ENCODE measurements at regions not wholly inside any gene's neighbourhood (a gene's known extent, or its start where the extent isn't known, plus 50 kb on each side); places are given as distances from the start of the nearest gene placed in this dataset.

DNA sequence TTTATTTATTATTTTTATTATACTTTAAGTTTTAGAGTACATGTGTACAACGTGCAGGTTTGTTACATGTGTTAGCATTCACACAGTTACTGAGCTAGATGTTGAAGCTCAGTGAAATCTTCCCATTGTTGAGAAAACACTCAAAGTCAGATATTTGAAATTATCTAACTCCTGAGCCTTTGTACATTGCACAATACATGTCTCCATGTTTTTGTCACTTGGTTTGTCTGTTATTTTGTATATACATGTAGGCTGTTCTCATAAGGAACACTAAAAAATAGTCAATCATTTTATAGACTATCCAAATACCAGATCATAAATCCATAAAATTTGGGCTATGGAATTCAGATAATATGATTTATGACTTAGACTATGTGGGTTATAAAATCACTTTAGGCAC is 1126.5 kb downstream of the NSUN3 start:
- H3K9me3 ChIP-seq (ENCODE audit: low read depth) = no peaks in the 10 kb centered on the region
- H3K79me2 ChIP-seq (ENCODE audit: low read depth) = no peaks in the 10 kb centered on the region
- TF ChIP-seq EZH2phosphoT487 (IDR thresholded peaks at IDR 0.05) = no peak
- no peak for TF ChIP-seq EZH2 (IDR thresholded peaks at IDR 0.05)
- TF ChIP-seq, protein P1, sequence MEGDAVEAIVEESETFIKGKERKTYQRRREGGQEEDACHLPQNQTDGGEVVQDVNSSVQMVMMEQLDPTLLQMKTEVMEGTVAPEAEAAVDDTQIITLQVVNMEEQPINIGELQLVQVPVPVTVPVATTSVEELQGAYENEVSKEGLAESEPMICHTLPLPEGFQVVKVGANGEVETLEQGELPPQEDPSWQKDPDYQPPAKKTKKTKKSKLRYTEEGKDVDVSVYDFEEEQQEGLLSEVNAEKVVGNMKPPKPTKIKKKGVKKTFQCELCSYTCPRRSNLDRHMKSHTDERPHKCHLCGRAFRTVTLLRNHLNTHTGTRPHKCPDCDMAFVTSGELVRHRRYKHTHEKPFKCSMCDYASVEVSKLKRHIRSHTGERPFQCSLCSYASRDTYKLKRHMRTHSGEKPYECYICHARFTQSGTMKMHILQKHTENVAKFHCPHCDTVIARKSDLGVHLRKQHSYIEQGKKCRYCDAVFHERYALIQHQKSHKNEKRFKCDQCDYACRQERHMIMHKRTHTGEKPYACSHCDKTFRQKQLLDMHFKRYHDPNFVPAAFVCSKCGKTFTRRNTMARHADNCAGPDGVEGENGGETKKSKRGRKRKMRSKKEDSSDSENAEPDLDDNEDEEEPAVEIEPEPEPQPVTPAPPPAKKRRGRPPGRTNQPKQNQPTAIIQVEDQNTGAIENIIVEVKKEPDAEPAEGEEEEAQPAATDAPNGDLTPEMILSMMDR (IDR thresholded peaks at IDR 0.05) = no peak
- no peak overlapping the region for H2AFZ ChIP-seq (replicated peaks)
- DNase-seq (ENCODE audit: low spot score) = no peak
- no peaks in the 10 kb centered on the region for H3K36me3 ChIP-seq
- H3K4me3 Mint-ChIP-seq = no peak overlapping the region
- no peak overlapping the region for H3K27ac ChIP-seq
- no peaks in the 10 kb centered on the region for H3F3A ChIP-seq (ENCODE audit: low read depth)
- no peaks in the 10 kb centered on the region for H3K4me1 ChIP-seq
- H3K9ac ChIP-seq = no peak overlapping the region
- H3K27ac Mint-ChIP-seq = no peak overlapping the region
- H3K4me3 ChIP-seq = no peak overlapping the region
- no peaks in the 10 kb centered on the region for H3K9me3 Mint-ChIP-seq
- no peaks in the 10 kb centered on the region for H4K20me1 ChIP-seq (ENCODE audit: low read depth)
- no peaks in the 10 kb centered on the region for H3K4me1 Mint-ChIP-seq
- H3K4me2 ChIP-seq = no peak overlapping the region
- H3K27me3 Mint-ChIP-seq (ENCODE audit: insufficient read depth, low read depth) = peaks cover 2% of the 10 kb centered on the region
- no peaks in the 10 kb centered on the region for H3K27me3 ChIP-seq
- H3K36me3 Mint-ChIP-seq = no peaks in the 10 kb centered on the region

GRCh38 chr3:95197661-95198060 is 1134.8 kb downstream of the NSUN3 start:
- TF ChIP-seq EZH2 (IDR thresholded peaks at IDR 0.05) = no peak
- TF ChIP-seq, protein P1 (IDR thresholded peaks at IDR 0.05) = no peak
- no peak for TF ChIP-seq EZH2phosphoT487 (IDR thresholded peaks at IDR 0.05)
- Histone ChIP-seq H4K20me1 (ENCODE audit: low read depth) (no peaks in the 10 kb centered on the region), H3K79me2 (ENCODE audit: low read depth) (no peaks in the 10 kb centered on the region), H3K4me1 (no peaks in the 10 kb centered on the region), H3K4me3 (no peak overlapping the region), H3K27me3 (no peaks in the 10 kb centered on the region), H3K36me3 (no peaks in the 10 kb centered on the region), H3K27ac (no peak overlapping the region), H2AFZ (replicated peaks) (no peak overlapping the region), H3K4me2 (no peak overlapping the region), H3F3A (ENCODE audit: low read depth) (no peaks in the 10 kb centered on the region), H3K9me3 (ENCODE audit: low read depth) (no peaks in the 10 kb centered on the region), H3K9ac (no peak overlapping the region)
- Mint-ChIP-seq H3K4me1 (no peaks in the 10 kb centered on the region), H3K27me3 (ENCODE audit: insufficient read depth, low read depth) (no peaks in the 10 kb centered on the region), H3K4me3 (no peak overlapping the region), H3K27ac (no peak overlapping the region), H3K9me3 (peaks cover 8% of the 10 kb centered on the region), H3K36me3 (no peaks in the 10 kb centered on the region)
- no peak for DNase-seq (ENCODE audit: low spot score)

DNA sequence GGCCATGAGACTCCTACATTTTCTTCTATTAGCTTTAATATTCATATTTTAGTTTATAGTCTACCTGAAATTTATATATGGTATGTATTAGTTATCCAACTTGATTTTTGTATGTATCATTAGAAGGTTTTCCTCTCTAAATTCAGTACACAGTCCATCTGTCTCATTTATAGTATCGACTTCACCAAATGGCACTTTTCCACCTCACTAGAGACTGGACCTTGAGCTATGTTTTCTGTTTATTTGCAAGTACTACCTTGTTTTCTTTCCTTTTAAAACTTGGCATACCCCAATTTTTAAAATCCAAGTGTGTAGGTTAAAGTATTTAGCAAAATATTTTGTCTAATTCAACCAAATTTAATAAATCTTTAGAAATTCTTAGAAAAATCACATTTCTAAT is 1137.5 kb downstream of the NSUN3 start:
- no peak for DNase-seq (ENCODE audit: low spot score)
- no peaks in the 10 kb centered on the region for H3K79me2 ChIP-seq (ENCODE audit: low read depth)
- no peak overlapping the region for H3K27ac ChIP-seq
- no peak overlapping the region for H3K27ac Mint-ChIP-seq
- H3K4me1 ChIP-seq = no peaks in the 10 kb centered on the region
- H3K36me3 ChIP-seq = no peaks in the 10 kb centered on the region
- no peaks in the 10 kb centered on the region for H3K4me1 Mint-ChIP-seq
- H3F3A ChIP-seq (ENCODE audit: low read depth) = no peaks in the 10 kb centered on the region
- peaks cover 21% of the 10 kb centered on the region for H3K9me3 Mint-ChIP-seq
- H3K4me3 Mint-ChIP-seq = no peak overlapping the region
- H3K9ac ChIP-seq = no peak overlapping the region
- H3K36me3 Mint-ChIP-seq = no peaks in the 10 kb centered on the region
- no peak overlapping the region for H2AFZ ChIP-seq (replicated peaks)
- H3K9me3 ChIP-seq (ENCODE audit: low read depth) = no peaks in the 10 kb centered on the region
- no peaks in the 10 kb centered on the region for H3K27me3 Mint-ChIP-seq (ENCODE audit: insufficient read depth, low read depth)
- H3K4me2 ChIP-seq = no peak overlapping the region
- no peaks in the 10 kb centered on the region for H4K20me1 ChIP-seq (ENCODE audit: low read depth)
- no peak for TF ChIP-seq EZH2 (IDR thresholded peaks at IDR 0.05)
- TF ChIP-seq, protein P1 (IDR thresholded peaks at IDR 0.05) = no peak
- H3K27me3 ChIP-seq = no peaks in the 10 kb centered on the region
- no peak overlapping the region for H3K4me3 ChIP-seq

- H3K27me3 Mint-ChIP-seq (ENCODE audit: insufficient read depth, low read depth) = no peaks in the 10 kb centered on the region
These were observed 1148.0 kb downstream of the NSUN3 start for GRCh38 chr3:95210878-95211277.

More at GRCh38 chr3:95210878-95211277, 1148.0 kb downstream of the NSUN3 start:
- TF ChIP-seq EZH2phosphoT487 (IDR thresholded peaks at IDR 0.05) = no peak
- TF ChIP-seq EZH2 (IDR thresholded peaks at IDR 0.05) = no peak
- TF ChIP-seq, protein P1 (IDR thresholded peaks at IDR 0.05) = no peak
- H3K4me2 ChIP-seq = no peak overlapping the region
- no peaks in the 10 kb centered on the region for H3K79me2 ChIP-seq (ENCODE audit: low read depth)
- H3K4me1 ChIP-seq = no peaks in the 10 kb centered on the region
- H3K9me3 ChIP-seq (ENCODE audit: low read depth) = peaks cover under 1% of the 10 kb centered on the region
- no peak overlapping the region for H3K9ac ChIP-seq
- H3K4me3 ChIP-seq = no peak overlapping the region
- H3K4me1 Mint-ChIP-seq = no peaks in the 10 kb centered on the region
- H2AFZ ChIP-seq (replicated peaks) = no peak overlapping the region
- H3K36me3 Mint-ChIP-seq = no peaks in the 10 kb centered on the region
- H3K9me3 Mint-ChIP-seq = peaks cover 2% of the 10 kb centered on the region
- no peak overlapping the region for H3K27ac ChIP-seq
- H3F3A ChIP-seq (ENCODE audit: low read depth) = no peaks in the 10 kb centered on the region
- no peak for DNase-seq (ENCODE audit: low spot score)
- H4K20me1 ChIP-seq (ENCODE audit: low read depth) = no peaks in the 10 kb centered on the region
- H3K36me3 ChIP-seq = no peaks in the 10 kb centered on the region
- no peak overlapping the region for H3K27ac Mint-ChIP-seq
- H3K27me3 ChIP-seq = no peaks in the 10 kb centered on the region
- H3K4me3 Mint-ChIP-seq = no peak overlapping the region

All from neural progenitor cell (in vitro differentiated cells).